ENCODE measurements at regions not wholly inside any gene's neighbourhood (a gene's known extent, or its start where the extent isn't known, plus 50 kb on each side); places are given as distances from the start of the nearest gene placed in this dataset.

GRCh38 chr15:70158309-70159000, 60.7 kb upstream of the TLE3 start:
- in situ Hi-C loops (cut with HindIII; ENCODE audit: low sequenced_read_pairs): no loop called here

- in situ Hi-C loops (cut with HindIII; ENCODE audit: low sequenced_read_pairs): no loop called here
Measured at GRCh38 chr15:70156671-70157271, 59.1 kb upstream of the TLE3 start.

- in situ Hi-C loops (cut with HindIII; ENCODE audit: low sequenced_read_pairs): no loop called here
Measured at GRCh38 chr15:70154718-70155347, 57.1 kb upstream of the TLE3 start.

GRCh38 chr15:70153921-70154717, 56.4 kb upstream of the TLE3 start:
- in situ Hi-C loops (cut with HindIII; ENCODE audit: low sequenced_read_pairs): no loop called here

GRCh38 chr15:70152070-70152480, 54.4 kb upstream of the TLE3 start:
- in situ Hi-C loops (cut with HindIII; ENCODE audit: low sequenced_read_pairs): no loop called here

GRCh38 chr15:70151462-70151861, 53.7 kb upstream of the TLE3 start:
- in situ Hi-C loops (cut with HindIII; ENCODE audit: low sequenced_read_pairs): no loop called here

GRCh38 chr15:70151003-70151402, 53.3 kb upstream of the TLE3 start:
- in situ Hi-C loops (cut with HindIII; ENCODE audit: low sequenced_read_pairs): no loop called here

- in situ Hi-C loops (cut with HindIII; ENCODE audit: low sequenced_read_pairs): no loop called here
Measured at GRCh38 chr15:70150405-70150747, 52.7 kb upstream of the TLE3 start.

- in situ Hi-C loops (cut with HindIII; ENCODE audit: low sequenced_read_pairs): no loop called here
Measured at GRCh38 chr15:70149667-70150404, 52.1 kb upstream of the TLE3 start.

- in situ Hi-C loops (cut with HindIII; ENCODE audit: low sequenced_read_pairs): no loop called here
Measured at GRCh38 chr15:70147778-70148177, 50.1 kb upstream of the TLE3 start.

Measured in DLD1 (cell line).